ENCODE measurements at regions not wholly inside any gene's neighbourhood (a gene's known extent, or its start where the extent isn't known, plus 50 kb on each side); places are given as distances from the start of the nearest gene placed in this dataset.
"Not testable (repeated sequence)": the region's sequence is repeated elsewhere in the genome, so short reads cannot be mapped to it uniquely, and the experiment has no call there.

DNA sequence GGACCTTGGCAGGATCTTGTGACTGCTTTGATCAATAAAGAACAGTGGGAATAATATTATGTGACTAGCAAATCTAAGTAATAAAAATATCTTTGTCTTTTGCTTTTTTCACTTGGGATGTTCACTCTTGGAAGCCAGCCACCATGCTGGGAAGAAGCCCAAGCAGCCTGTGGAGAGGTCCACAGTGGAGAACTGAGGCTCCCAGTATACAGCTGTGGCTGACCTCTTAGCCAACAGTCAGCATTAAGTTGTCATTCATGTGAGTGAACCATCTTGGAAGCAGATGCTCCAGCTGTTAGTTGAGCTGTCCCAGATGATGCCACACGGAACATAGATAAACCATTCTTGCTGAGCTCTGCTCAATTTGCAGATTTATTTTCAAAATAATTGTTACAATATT lies 160.0 kb downstream of the OSR1 start:
- no peak for DNase-seq

DNA sequence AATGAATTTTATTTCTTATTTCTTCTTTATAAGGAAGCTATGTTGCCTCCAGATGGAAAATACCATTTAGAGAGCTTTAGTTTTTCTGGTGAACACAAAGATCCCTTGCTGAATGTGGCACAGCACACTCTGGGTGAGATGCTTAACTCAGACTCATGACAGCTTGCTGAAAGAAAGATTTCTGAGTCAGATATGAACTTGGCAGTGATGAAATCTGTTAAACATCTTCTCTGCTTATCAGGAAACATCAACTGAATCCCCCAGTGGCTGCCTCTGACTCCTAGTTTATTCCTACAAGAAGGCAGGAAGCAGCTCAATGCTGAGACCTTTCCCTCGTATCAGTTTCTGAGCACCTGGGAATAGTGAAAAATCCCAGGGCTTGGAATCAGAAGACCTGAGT lies 162.8 kb downstream of the OSR1 start:
- DNase-seq, result no peak

DNA sequence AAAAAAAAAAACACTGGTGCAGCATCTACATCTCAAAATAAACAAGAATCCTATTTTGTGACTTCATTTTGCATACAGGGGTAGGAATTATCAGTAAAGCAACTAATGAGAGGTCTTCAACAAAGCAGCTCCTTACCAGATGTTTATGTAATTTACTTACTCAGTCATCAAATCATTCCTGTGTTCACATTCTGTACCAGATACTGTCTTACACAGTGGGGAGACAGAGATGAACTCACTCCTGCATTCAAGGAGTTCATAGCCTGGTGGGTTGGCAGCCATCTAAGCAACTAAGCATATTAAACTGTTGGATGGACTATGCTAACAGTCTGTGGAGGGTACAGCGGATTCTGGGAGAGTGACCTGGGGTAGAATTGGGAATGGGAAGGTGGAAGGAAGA lies 169.0 kb downstream of the OSR1 start:
- DNase-seq, result no peak

DNA sequence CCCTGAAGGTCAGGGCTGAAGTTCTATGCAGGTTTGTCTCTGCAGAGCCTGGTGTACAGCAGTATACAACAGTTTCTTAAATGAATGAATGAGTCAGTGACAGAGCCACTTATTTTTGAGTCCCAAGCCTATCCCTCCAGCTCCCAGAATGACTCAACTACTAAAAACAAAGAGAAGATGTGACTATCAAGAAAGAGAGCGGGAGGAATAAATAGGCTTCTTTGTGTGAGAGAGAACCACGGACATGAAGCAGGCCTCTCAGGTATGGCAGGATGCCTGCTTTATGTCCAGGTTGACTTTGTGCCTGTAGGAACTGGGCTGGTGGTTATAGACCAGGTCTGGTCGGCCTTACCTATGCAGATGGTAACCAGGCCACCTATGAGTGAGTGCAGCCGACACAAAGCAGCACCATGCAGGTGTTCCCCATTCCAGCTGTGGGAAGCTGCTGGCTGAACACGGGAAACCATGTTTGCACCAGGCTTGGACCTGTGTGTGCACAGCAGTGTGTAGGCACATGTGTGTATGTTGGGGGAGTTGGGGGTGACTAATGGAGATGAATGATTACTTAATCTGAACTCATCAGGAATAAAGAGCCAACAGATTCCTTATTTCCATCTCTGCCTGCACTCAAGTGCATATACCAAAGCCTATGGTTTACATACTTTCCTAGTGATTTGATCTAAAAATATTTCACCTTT lies 171.0 kb downstream of the OSR1 start:
- DNase-seq, result no peak

DNA sequence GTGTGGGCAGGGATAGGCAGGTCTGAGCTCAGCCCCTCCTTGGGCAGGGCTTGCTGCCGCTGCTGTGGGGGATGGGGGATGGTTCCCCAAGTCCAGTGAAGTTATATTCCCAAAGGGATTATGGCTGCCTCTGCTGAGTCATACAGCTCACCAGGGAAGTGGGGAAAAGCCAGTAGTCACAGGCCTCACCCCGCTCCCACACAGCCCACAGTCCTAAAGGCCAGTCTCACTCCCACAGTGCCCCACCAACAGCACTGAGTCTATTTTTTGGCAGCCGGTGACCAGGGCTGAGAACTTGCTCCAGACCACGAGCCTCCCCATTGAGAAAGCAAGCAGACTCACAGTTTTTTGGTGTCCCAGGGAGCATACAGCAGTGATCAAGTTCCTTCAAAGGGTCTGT lies 173.3 kb downstream of the OSR1 start:
- DNase-seq, result no peak

DNA sequence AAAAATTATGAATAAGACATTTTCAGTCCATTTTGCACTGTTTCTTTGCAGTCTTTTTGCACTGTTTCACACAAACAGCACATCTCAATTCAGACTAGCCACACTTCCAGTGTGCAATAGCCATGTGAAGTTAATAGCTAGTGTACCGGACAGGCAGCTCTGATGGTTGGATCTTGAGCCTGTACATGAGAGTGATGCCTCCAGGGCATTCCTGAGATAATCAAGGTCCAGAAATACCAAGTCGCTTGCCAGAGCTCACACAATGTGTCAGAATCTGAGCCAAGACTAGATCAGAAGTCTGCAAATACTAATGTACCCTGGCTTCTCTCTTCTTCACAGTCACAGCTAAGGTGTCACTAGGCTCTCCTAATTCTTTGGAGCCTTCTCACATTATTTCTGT lies 180.2 kb downstream of the OSR1 start:
- DNase-seq, result no peak

DNA sequence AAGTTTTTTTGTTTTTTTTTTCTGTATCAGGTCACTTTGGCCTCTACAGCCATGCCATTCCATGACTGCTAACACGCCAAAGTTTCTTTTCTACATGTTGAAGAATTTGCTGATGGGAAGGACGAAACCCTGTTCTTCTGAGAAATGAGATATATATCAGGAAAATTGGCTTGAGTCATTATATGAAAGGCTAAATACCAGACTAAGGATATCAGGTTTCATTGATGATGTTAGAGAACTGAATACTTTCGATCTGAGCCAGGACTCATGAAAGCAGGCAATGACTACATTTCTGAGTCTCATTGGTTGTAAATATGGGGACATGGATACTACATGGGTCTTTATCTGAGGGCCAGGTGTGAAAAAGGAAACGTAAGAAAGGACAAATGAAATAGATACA lies 181.4 kb downstream of the OSR1 start:
- no peak for DNase-seq

DNA sequence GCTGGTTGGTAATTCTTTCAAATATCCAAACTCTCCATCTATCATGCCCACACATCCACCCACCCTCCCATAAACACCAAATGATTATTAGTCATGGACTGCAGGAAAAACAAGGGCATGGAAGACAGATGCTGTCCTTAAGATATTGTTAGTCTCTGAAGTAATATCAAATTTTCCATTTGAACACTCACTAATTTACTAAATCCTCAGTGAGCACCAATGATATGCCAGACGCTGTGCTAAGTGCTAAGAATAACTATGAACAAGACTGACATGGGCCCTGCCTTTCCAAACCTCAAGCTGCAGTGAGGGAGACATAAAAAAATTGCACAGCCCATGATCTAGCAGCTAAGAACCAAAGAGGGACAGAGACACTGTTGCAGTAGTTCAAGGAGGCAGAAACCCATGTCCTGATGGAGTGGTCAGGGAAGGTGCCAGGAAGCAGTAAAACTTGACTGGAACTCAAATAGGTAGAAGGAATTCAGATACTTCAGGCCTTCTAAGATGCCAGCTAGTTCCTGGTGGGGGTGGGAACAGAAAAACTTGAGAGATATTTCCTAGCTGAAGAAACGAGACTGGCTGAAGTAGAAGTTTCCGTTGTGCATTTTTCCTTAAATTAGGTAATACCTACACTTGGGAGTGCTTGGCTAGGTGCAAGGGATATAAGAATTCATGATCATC lies 182.1 kb downstream of the OSR1 start:
- no peak for DNase-seq

DNA sequence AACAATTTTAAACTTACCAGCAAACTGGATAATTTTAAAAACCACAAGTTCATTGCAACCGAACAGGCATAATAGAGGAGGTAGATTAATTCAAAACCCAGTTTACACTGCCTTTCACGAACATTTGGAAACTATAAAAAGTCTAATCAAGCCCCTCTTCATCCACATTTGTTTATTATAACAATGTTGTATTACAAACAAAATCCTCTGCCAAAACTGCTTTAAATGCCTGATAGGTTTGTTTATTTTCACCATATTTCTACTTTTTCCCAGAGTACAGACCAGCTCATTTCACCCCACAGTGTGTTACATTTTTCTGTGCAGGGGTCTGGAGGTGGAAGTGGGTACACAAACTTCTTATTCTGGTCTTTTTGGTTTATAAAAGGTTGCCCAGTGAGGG lies 184.2 kb downstream of the OSR1 start:
- no peak for DNase-seq

DNA sequence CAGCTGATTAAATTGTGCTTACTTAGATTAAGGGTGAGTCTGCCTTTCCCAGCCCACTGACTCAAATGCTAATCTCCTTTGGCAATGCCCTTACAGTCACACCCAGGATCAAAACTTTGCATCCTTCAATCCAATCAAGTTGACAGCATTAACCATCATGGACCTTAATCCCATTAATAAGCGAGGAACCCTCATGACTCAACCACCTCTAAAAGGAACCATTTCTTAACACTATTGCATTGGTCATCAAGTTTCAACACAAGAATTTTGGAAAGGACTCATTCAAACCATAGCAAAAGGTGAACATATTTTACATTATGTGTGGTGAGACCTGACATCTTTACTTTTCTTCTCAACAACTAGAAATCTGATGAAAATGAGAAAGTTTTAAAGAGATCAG lies 187.0 kb downstream of the OSR1 start:
- no peak for DNase-seq

DNA sequence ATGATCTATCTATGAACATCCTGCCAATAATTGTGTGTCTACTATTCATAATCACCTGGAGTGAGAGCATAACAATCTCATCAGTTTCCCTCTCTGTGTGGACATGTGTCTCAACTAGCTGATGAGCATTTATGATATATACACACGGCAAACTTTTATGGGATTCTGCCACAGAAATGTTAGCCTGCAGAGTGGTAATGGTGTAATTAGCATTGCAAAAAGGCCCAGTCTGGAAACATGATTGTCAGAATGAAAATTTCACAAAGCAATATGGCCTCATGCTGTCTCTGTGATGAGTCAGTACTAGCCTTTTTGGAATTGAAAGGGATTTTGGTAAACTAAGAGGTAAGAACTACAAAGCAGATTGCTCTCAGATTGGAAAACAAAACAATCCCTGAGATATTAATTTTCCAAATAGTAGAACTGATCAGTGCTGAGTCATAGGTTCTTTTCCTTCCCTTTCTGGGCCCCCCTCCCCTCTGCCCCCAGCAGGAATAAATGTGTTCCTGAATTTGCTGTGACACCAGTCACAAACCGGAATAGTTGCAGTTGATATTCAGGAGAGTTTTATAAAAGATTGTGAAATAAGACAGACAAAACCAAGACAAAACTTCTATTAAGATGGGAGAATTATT lies 189.2 kb downstream of the OSR1 start:
- DNase-seq, result no peak

DNA sequence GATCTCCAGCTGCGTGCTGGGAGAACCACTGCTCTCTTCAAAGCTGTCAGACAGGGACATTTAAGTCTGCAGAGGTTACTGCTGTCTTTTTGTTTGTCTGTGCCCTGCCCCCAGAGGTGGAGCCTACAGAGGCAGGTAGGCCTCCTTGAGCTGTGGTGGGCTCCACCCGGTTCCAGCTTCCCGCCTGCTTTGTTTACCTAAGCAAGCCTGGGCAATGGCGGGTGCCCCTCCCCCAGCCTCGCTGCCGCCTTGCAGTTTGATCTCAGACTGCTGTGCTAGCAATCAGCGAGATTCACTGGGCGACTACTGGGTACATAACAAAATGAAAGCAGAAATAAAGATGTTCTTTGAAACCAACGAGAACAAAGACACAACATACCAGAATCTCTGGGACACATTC lies 194.3 kb downstream of the OSR1 start:
- DNase-seq, result not testable (repeated sequence)

DNA sequence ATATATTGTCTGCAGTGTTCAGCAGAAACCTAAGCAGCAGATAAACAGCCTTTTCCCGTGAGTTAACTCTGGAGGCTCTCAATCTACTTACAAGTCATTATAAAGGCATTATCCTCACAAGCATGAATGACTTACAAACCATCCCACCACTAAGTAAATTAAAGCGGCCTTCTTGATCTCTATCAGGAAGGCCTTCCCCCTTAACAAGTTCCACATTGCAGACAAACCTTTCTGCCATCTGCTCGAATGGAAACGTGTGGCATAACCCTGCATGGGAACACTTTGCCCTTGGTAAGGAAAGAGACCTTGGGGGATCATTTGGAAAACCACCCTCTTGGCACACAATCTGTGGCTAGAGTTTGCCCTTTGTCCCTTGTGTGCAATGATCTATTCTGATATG lies 199.5 kb downstream of the OSR1 start:
- no peak for DNase-seq

DNA sequence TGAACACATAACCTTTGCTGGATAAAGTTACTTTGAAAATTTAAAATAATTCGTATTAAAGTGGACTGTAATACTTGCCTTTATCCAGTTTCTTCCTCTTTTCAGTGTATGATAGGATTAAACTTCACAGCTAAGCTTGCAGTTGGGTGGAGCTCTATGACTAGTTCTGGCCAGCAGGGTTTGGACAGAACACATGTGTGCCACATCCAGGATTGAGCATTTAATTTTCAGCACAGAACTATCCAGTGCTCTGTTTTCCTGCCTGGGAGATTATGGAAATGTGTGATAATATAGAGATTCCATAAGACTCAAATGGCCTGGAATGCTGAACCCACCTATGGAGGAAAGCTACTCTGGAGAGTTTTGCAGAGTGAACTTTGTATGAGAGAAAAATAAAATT lies 200.2 kb downstream of the OSR1 start:
- DNase-seq, result no peak

DNA sequence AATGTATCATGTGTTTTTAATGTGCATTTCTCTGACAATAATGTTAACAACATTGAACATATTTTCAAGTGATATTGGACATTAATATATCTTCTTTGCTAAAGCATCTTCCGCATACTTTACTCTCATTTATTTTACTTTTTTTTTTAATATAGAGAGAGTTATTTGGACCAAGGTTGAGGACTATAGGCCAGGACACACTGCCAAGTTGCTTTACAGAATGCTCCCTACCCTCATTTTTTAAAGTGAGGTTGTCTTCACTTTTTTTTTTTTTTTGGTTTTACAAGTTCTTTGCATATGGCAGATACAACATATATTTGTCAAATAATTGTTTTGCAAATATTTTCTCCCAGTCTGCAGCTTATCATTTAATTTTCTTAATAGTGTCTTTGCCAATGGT lies 201.8 kb downstream of the OSR1 start:
- DNase-seq, result no peak

DNA sequence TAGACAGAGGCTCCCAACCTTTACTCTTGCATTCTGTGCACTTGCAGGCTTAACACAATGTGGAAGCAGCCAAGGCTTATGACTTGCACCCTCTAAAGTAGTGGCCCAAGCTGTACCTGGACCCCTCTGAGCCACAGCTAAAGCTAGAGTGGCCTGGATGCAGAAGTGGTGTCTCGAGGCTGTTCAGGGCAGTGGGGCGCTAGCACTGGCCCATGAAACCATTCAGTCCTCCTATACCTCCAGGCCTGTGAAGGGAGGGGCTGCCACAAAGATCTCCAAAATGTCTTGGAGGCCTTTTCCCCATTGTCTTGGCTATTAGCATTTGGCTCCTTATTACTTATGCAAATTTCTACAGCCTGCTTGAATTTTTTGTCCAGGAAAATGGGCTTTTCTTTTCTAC lies 207.7 kb downstream of the OSR1 start:
- no peak for DNase-seq

DNA sequence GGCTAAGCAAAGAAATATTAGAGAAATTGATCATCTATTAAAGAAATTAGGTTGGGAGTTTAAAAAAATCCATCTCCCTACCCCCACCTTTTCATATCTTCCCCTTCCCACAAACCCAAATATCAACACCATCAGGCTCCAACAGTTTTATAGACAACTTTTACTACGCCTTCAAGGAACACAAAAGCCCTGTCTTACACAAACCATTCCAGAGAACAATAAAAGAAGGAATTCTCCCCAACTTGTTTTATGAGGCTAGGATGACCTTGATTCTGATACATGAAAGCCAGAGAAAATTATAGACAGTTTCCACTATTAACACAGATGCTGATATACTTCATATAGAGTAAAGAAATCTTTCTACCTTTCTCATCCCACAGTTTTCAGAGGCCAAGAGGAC lies 211.6 kb downstream of the OSR1 start:
- DNase-seq, result no peak

DNA sequence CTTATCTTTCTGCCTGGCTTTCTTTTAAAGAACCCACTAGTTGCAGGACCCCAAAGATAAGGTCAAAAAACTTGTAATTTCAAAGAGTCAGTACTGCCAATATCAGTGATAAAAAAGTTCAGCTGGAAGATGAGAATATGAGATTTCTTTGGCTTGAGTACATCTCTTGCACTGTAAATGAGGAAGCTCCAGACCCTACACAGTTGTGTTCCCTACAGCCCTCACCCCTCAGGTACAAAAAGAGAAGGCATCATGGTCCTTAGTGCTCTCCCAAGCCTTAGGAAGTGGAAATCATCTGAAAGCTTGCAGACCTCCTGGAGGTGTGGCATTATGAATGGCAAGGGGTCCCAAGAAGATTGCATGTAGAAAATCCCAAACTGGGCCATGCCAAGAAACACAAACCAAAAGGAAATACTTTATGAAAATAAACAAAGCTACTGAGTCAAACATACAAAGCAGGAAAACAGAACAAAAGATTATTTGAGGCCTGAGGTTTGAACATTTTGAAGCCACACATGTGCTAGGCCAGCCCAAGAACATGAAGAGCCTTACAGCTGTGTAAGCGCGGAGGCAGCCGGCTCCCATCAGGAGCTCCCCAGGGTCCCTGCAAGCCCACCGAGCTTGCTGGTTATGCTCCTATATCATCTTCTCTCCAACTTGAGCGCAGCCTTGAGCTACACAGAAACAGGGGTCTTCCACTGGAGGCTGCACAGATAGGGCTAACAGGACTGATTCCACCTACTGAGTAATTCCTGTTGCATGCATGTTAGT lies 217.0 kb downstream of the OSR1 start:
- DNase-seq, result no peak

DNA sequence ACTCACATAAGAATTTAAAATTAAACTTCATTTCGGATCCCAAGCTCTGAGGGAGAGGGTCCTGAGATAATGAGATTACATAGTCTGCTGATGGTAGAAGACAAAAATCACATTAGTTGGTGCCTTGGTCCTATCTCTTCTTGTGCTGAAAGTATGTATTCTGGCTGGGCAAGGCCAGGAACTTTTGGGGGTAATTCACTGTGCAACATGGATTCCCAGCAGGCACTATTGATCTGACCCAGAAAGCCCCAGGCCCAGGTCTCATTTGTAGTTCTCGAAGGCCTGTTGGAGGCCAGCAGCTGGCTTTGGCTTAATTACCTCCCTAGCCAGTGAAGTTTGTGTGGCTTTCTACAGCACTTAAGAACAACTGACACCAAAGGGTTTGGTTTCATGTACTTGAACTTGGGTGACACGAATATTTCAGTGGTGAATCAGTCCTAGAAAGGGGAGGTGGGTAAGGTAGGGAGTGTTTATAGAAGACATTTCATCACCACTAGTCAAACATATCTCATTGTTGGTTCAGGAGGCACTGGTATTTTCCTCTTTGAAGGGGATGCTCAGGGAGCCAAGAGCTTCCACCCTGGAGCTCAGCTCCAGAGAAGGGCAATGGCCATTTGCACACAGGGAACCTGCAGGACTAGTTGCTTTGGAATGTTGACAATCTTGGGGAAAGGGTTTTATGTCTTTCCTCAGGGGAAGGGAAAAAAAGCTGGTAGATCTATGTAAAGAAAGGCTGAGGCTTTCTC lies 217.8 kb downstream of the OSR1 start:
- no peak for DNase-seq

DNA sequence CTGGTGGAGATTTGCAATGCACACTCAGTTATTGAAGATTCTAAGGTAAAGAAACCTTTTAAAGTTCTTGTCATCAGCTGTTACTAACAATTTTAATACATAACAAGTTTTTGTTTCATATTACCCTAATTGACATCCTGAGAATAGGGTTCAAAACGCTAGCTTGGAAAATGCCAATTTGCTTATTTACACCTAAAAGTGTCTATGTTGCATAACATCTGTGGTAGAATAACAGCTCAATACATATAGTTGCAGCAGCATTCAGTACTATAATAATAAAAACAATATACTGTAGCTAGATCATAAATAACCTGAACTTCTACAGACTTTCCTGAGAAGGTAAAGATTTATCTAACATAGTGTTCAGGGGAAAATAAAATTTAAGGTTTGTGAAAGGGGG lies 219.0 kb downstream of the OSR1 start:
- DNase-seq, result no peak

DNA sequence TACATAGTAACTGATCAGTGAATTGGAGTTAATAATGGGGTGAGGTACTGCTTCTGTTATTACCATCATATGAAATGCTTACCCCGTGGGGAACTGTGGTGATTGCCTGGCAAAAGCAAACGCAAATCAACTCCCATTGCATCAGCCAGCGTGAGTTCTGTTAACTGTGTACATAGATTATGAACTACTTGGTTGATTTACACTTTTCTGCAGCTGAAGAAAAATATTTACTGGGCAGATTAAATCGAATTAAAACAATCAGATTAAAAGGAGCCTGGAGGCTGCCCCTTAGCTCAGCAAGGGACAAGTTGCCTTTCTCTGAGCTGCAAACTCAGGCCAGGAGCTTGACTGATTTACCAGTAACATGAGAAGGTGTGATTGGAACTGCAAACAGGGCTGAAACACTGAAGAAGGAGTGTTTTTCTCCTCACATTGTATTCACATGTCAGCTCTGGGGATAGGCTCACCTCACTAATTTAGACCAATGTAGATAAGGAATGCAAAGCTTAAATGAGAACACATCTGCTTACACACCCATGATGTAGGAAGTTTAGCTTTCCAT lies 220.1 kb downstream of the OSR1 start:
- DNase-seq, result no peak

DNA sequence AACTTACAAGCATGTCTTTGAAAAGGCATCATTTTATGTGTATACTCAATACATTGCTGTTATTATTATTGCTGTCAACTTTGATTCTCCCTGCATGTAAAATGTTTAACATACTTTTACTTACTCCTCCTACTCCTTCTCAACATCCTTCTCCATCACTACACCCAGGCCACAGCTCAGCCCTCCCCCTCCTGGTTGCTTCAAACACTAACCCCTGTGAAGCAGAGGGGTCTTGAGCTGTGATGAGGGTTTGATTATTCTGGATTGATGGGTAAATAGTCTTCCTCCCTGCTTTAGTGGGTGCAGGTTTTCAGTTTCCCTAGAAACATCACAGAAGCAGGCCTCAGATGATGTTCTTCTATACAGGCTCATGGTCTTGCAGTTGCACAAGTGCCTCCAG lies 221.0 kb downstream of the OSR1 start:
- no peak for DNase-seq

DNA sequence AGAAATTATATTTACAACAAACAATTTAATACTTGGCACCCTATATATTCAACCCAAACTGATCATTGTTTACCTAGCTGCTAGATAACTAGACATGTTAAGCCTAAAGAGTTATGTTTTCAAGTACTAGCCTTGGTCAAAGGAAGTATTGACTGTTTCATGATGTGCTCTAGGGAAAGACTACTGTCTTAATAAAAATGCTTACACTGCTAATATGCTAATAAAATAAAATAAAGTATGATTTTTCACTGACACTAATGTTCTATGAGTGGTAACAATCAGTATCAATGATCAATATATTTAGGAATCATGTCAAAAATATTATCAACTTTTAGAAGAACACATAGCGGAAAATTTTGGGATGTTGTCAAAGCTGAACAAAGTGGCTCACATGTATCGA lies 225.5 kb downstream of the OSR1 start:
- DNase-seq, result no peak

Data from stimulated activated CD4-positive, alpha-beta T cell treated with anti-CD3 and anti-CD28 coated beads, Interleukin-4, amount 100 ng/mL, for 1 hour (primary cell).